Activated T-cell treated with anti-CD3 and anti-CD28 coated beads, Interleukin-2, amount 50 U/mL, for 24 hours (primary cell): ENCODE measurements at regions not wholly inside any gene's neighbourhood (a gene's known extent, or its start where the extent isn't known, plus 50 kb on each side); places are given as distances from the start of the nearest gene placed in this dataset.

Experiments used
- DNase-seq: peaks from one replicate; pipeline ENCODE4 v3.0.0-alpha.2; 2020
- H3K27ac Mint-ChIP-seq: 2 replicates; pipeline ENCODE4 v1.8.0; 2020; ENCODE audit warnings: mild to moderate bottlenecking, mixed read lengths
- H3K27me3 Mint-ChIP-seq: 2 replicates; pipeline ENCODE4 v1.8.0; 2020; ENCODE audit warnings: mixed read lengths
- H3K36me3 Mint-ChIP-seq: 2 replicates; pipeline ENCODE4 v1.8.0; 2020; ENCODE audit warnings: low read depth, mixed read lengths
- H3K4me1 Mint-ChIP-seq: 2 replicates; pipeline ENCODE4 v1.8.0; 2020; ENCODE audit warnings: low read depth, mixed read lengths
- H3K4me3 Mint-ChIP-seq: 2 replicates; pipeline ENCODE4 v1.8.0; 2020; ENCODE audit warnings: mild to moderate bottlenecking, moderate library complexity, mixed read lengths
- H3K9me3 Mint-ChIP-seq: 2 replicates; pipeline ENCODE4 v1.8.0; 2020; ENCODE audit warnings: mixed read lengths

DNA sequence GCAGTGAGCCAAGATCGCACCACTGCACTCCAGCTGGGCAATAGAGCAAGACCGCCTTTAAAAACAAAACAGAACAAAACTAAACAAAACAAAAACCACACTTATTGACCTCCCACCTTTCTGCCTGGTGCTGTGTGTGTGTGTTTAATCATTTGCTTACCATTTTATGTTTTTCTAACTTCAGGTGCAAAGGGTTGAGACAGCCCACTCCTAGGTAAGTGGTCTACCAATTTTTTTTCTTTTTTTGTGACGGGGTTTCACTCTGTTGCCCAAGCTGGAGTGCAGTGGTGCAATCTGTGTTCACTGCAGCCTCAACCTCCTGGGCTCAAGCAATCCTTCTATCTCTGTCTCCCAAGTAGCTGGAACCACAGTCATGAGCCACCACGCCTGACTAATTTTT, 65.8 kb downstream of the SALL1 start:
- no peaks in the 10 kb centered on the region for H3K4me1 Mint-ChIP-seq
- DNase-seq = no peak
- H3K27me3 Mint-ChIP-seq = peaks cover 4% of the 10 kb centered on the region
- no peaks in the 10 kb centered on the region for H3K9me3 Mint-ChIP-seq
- no peaks in the 10 kb centered on the region for H3K36me3 Mint-ChIP-seq
- no peak overlapping the region for H3K4me3 Mint-ChIP-seq
- H3K27ac Mint-ChIP-seq = no peak overlapping the region

DNA sequence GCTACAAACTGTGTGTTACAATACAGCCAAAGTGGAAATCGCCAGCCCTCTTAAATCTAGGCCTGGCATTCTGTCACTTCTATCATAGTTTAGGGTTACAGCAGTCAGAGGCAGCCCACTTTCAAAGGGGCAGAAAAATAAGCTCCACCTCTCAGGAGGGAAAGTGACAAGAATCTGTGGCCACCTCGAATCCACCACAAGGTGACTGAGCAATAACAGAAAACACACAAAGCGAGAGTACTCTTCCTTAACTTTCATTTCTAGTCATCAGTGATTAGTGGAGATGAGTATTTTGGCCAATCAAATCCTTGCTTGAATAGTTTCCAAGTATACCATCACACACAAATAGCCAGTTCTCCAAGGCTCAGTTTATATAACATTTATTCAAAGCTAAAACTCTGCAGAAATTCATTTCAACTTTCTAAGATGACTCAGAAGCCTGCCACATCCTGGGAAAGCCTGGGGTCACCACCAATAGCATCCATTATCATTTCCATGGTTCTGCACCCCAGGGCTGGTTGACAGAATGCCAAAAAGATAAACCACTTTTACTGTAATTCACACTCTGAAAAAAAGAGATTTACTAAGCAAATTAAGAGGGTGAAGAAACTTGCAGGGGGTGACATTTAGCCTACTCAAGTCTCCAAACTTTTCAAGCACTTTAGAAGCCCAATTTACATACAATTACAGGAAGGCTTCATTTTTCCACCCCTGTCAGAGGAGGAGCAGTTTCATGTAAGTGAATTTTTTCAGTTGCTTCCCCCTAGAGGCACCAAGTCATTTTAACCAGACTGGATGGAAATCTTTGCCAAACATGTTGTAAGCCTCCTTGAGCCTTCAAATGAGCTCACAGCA, 66.8 kb downstream of the SALL1 start:
- peaks cover 4% of the 10 kb centered on the region for H3K27me3 Mint-ChIP-seq
- H3K4me3 Mint-ChIP-seq = no peak overlapping the region
- DNase-seq = no peak
- H3K36me3 Mint-ChIP-seq = no peaks in the 10 kb centered on the region
- no peak overlapping the region for H3K27ac Mint-ChIP-seq
- no peaks in the 10 kb centered on the region for H3K4me1 Mint-ChIP-seq
- H3K9me3 Mint-ChIP-seq = no peaks in the 10 kb centered on the region

GRCh38 chr16:51072591-51072990, 78.5 kb downstream of the SALL1 start:
- H3K9me3 Mint-ChIP-seq = peaks cover 2% of the 10 kb centered on the region
- no peaks in the 10 kb centered on the region for H3K36me3 Mint-ChIP-seq
- no peak overlapping the region for H3K27ac Mint-ChIP-seq
- H3K4me3 Mint-ChIP-seq = no peak overlapping the region
- H3K4me1 Mint-ChIP-seq = no peaks in the 10 kb centered on the region
- DNase-seq = no peak
- no peaks in the 10 kb centered on the region for H3K27me3 Mint-ChIP-seq

GRCh38 chr16:51071326-51071725, 79.7 kb downstream of the SALL1 start:
- no peaks in the 10 kb centered on the region for H3K4me1 Mint-ChIP-seq

GRCh38 chr16:51067352-51067751, 83.7 kb downstream of the SALL1 start:
- Mint-ChIP-seq H3K27ac (no peak overlapping the region), H3K9me3 (peaks cover 2% of the 10 kb centered on the region)

More at GRCh38 chr16:51071326-51071725, 79.7 kb downstream of the SALL1 start:
- Mint-ChIP-seq H3K27ac (no peak overlapping the region), H3K4me3 (no peak overlapping the region), H3K36me3 (no peaks in the 10 kb centered on the region), H3K9me3 (peaks cover 2% of the 10 kb centered on the region), H3K27me3 (peaks cover 3% of the 10 kb centered on the region)
- no peak for DNase-seq

GRCh38 chr16:51062039-51062438, 89.0 kb downstream of the SALL1 start:
- no peak overlapping the region for H3K4me3 Mint-ChIP-seq
- no peak overlapping the region for H3K27ac Mint-ChIP-seq
- peaks cover 2% of the 10 kb centered on the region for H3K27me3 Mint-ChIP-seq
- H3K36me3 Mint-ChIP-seq = no peaks in the 10 kb centered on the region
- peaks cover 2% of the 10 kb centered on the region for H3K9me3 Mint-ChIP-seq
- no peak for DNase-seq
- no peaks in the 10 kb centered on the region for H3K4me1 Mint-ChIP-seq

More at GRCh38 chr16:51067352-51067751, 83.7 kb downstream of the SALL1 start:
- DNase-seq = no peak
- Mint-ChIP-seq H3K27me3 (peaks cover 3% of the 10 kb centered on the region), H3K4me3 (no peak overlapping the region), H3K36me3 (no peaks in the 10 kb centered on the region), H3K4me1 (no peaks in the 10 kb centered on the region)

DNA sequence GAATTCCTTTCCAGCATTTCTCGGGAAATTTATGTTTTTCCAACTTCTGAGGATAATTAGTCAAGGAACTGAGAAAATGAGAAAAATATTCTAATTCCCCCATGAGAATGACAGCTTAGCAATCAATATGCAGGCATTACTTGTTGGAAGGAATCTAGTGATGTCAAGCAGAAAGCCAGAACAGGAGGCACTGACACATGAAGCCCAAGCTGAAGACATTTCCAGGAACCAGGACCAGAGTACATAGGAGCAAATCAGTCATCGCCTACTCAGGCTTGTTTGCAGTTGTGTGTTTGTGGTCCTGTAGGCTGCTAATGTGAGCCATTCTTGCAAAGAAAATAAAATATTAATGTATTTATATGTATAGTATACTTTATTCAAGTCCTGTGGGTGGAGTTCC, 89.7 kb downstream of the SALL1 start:
- no peak for DNase-seq
- no peak overlapping the region for H3K4me3 Mint-ChIP-seq
- no peaks in the 10 kb centered on the region for H3K9me3 Mint-ChIP-seq
- H3K4me1 Mint-ChIP-seq = no peaks in the 10 kb centered on the region
- no peak overlapping the region for H3K27ac Mint-ChIP-seq
- no peaks in the 10 kb centered on the region for H3K27me3 Mint-ChIP-seq
- H3K36me3 Mint-ChIP-seq = no peaks in the 10 kb centered on the region

DNA sequence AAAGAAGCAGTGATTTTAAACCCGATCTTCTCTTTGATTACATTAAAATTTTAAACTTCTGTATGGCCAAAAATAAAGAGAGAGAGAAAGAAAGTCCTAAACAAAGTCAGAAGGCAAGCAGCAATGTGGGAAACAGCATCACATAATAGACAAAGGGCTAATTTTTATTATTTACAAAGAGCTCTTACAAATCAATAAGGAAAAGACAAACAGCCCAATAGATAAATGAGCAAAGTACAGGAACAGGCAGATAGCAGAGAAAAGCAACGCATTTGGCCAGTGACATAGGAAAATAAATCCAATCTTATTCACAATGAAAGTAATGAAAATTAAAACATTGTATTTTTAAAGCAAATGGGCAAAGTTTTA, 93.1 kb downstream of the SALL1 start:
- DNase-seq = no peak
- Mint-ChIP-seq H3K27me3 (peaks cover 6% of the 10 kb centered on the region), H3K27ac (no peak overlapping the region), H3K4me3 (no peak overlapping the region), H3K36me3 (no peaks in the 10 kb centered on the region), H3K9me3 (no peaks in the 10 kb centered on the region), H3K4me1 (no peaks in the 10 kb centered on the region)

- peaks cover 6% of the 10 kb centered on the region for H3K27me3 Mint-ChIP-seq
- no peaks in the 10 kb centered on the region for H3K4me1 Mint-ChIP-seq
- no peak overlapping the region for H3K27ac Mint-ChIP-seq
- no peak for DNase-seq
- H3K36me3 Mint-ChIP-seq = no peaks in the 10 kb centered on the region
- H3K4me3 Mint-ChIP-seq = no peak overlapping the region
- H3K9me3 Mint-ChIP-seq = no peaks in the 10 kb centered on the region
Measured at GRCh38 chr16:51057102-51057793, 93.8 kb downstream of the SALL1 start.

GRCh38 chr16:51056331-51056730, 94.7 kb downstream of the SALL1 start:
- H3K27ac Mint-ChIP-seq = no peak overlapping the region
- H3K9me3 Mint-ChIP-seq = no peaks in the 10 kb centered on the region
- peaks cover 6% of the 10 kb centered on the region for H3K27me3 Mint-ChIP-seq
- H3K4me1 Mint-ChIP-seq = no peaks in the 10 kb centered on the region
- DNase-seq = no peak
- no peak overlapping the region for H3K4me3 Mint-ChIP-seq
- no peaks in the 10 kb centered on the region for H3K36me3 Mint-ChIP-seq

- Mint-ChIP-seq H3K4me3 (no peak overlapping the region), H3K27me3 (peaks cover 6% of the 10 kb centered on the region), H3K9me3 (no peaks in the 10 kb centered on the region), H3K4me1 (no peaks in the 10 kb centered on the region), H3K36me3 (no peaks in the 10 kb centered on the region), H3K27ac (no peak overlapping the region)
- DNase-seq = no peak
Measured at GRCh38 chr16:51055434-51055833, 95.6 kb downstream of the SALL1 start.

- no peaks in the 10 kb centered on the region for H3K36me3 Mint-ChIP-seq
- peaks cover 6% of the 10 kb centered on the region for H3K27me3 Mint-ChIP-seq
- no peak overlapping the region for H3K27ac Mint-ChIP-seq
- DNase-seq = no peak
- H3K4me1 Mint-ChIP-seq = no peaks in the 10 kb centered on the region
- H3K4me3 Mint-ChIP-seq = no peak overlapping the region
- no peaks in the 10 kb centered on the region for H3K9me3 Mint-ChIP-seq
Measured at GRCh38 chr16:51053775-51054174, 97.3 kb downstream of the SALL1 start.

DNA sequence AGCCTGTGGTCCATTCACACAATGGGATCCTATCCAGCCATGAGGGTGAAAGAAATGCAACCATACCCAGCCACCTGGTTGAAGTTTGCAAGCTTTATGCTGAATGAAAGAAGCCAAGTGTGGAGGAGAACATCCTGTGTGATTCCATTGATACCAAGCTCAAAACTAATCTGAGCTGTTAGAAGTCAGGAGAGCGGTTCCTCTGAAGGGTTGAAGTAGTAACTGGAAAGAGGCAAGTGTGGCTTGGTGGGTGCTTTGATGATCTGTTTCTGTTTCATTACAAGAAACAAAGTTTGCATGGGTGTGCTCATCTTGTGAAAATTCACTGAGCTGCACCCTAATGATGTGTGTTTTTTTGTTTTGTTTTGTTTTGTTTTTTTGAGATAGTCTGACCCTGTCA, 99.4 kb downstream of the SALL1 start:
- H3K4me1 Mint-ChIP-seq = no peaks in the 10 kb centered on the region
- no peak overlapping the region for H3K27ac Mint-ChIP-seq
- no peaks in the 10 kb centered on the region for H3K36me3 Mint-ChIP-seq
- DNase-seq = no peak
- no peaks in the 10 kb centered on the region for H3K9me3 Mint-ChIP-seq
- peaks cover 6% of the 10 kb centered on the region for H3K27me3 Mint-ChIP-seq
- no peak overlapping the region for H3K4me3 Mint-ChIP-seq

DNA sequence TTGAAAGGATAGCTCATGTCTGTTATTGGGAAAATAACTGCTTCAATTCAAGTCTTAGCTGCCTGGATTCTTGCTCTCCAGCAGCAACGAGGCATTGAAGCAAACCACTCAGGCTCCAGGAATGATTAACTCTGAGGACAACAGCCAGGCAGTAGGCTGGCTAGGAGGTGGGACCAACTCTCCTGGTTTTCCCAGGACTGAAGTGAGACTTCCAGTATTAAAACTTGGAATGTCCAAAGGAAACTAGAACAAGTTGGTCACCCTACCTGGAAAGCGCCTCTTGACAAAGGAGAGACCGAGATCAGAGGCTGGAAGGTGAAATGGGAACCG, 100.7 kb downstream of the SALL1 start:
- Mint-ChIP-seq H3K4me3 (no peak overlapping the region), H3K27me3 (peaks cover 5% of the 10 kb centered on the region), H3K27ac (no peak overlapping the region), H3K4me1 (no peaks in the 10 kb centered on the region), H3K36me3 (no peaks in the 10 kb centered on the region), H3K9me3 (no peaks in the 10 kb centered on the region)
- no peak for DNase-seq

- H3K4me3 Mint-ChIP-seq = no peak overlapping the region
- H3K4me1 Mint-ChIP-seq = no peaks in the 10 kb centered on the region
- H3K9me3 Mint-ChIP-seq = no peaks in the 10 kb centered on the region
- peaks cover under 1% of the 10 kb centered on the region for H3K27me3 Mint-ChIP-seq
- DNase-seq = no peak
- no peaks in the 10 kb centered on the region for H3K36me3 Mint-ChIP-seq
- H3K27ac Mint-ChIP-seq = no peak overlapping the region
Measured at GRCh38 chr16:51049678-51050376, 101.2 kb downstream of the SALL1 start.
